Tibial nerve (tissue), 4 donors: ENCODE measurements at regions not wholly inside any gene's neighbourhood (a gene's known extent, or its start where the extent isn't known, plus 50 kb on each side); places are given as distances from the start of the nearest gene placed in this dataset.

Experiments
- DNase-seq, 2 donors: peaks; one replicate each; pipeline ENCODE4 v3.0.0-alpha.2; 2019; ENCODE audit warnings: low spot score in 2 of 2
- H3K27ac ChIP-seq, 4 donors: fragments of 200-600 bp; sonication (generic) in 3 of 4; one replicate each; pipeline ENCODE4 v1.5.1; 2017 to 2019; ENCODE audit warnings: mild to moderate bottlenecking in 1 of 4
- H3K27me3 ChIP-seq, 2 donors: fragments of 200-600 bp; sonication (generic) in 1 of 2; one replicate each; pipeline versions ENCODE4 v1.5.1 to v1.6.0; 2017 to 2019
- H3K36me3 ChIP-seq, 3 donors: fragments of 200-600 bp; sonication (generic); one replicate each; pipeline ENCODE4 v1.5.1; 2018 to 2019
- H3K4me1 ChIP-seq, 4 donors: fragments of 200-600 bp; sonication (generic) in 3 of 4; one replicate each; pipeline ENCODE4 v1.5.1; 2017 to 2019
- H3K4me3 ChIP-seq, 4 donors: fragments of 200-600 bp; sonication (generic) in 3 of 4; one replicate each; pipeline ENCODE4 v1.5.1; 2017 to 2019; ENCODE audit warnings: mild to moderate bottlenecking in 1 of 4, moderate library complexity in 1 of 4
- H3K9me3 ChIP-seq, 4 donors: fragments of 200-600 bp; sonication (generic) in 3 of 4; one replicate each; pipeline ENCODE4 v1.5.1; 2017 to 2019
- CTCF ChIP-seq, 5 experiments: fragments of 200-600 bp in 3 of 5; fragments of 450-650 bp in 2 of 5; sonication (generic) in 3 of 5; IDR thresholded peaks; one replicate each; pipeline ENCODE4 v1.5.1; 2016 to 2019; ENCODE audit warnings: antibody characterized with exemption in 5 of 5, mild to moderate bottlenecking in 3 of 5, moderate library complexity in 2 of 5
- EP300 ChIP-seq, 2 donors: sonication (generic); formaldehyde crosslinking; IDR thresholded peaks; one replicate each; pipeline ENCODE4 v1.6.1; 2017; ENCODE audit warnings: antibody characterized with exemption in 2 of 2, mild to moderate bottlenecking in 1 of 2
- POLR2A ChIP-seq, 2 donors: fragments of 450-650 bp; IDR thresholded peaks; one replicate each; pipeline ENCODE4 v1.6.1; 2017; ENCODE audit warnings: antibody characterized with exemption in 2 of 2, mild to moderate bottlenecking in 2 of 2, moderate library complexity in 2 of 2
- WGBS, 2 donors: methylation state at CpG; one replicate each; pipeline ENCODE4 v1.1.5; 2018; 5-methylcytosine and 5-hydroxymethylcytosine counted together

GRCh38 chr5:159855476-159856191 is 60.6 kb upstream of the ADRA1B start:
- Histone ChIP-seq H3K27me3 (no peaks in the 10 kb centered on the region), H3K4me3 (no peak overlapping the region), H3K9me3 (no peaks in the 10 kb centered on the region), H3K4me1 (no peaks in the 10 kb centered on the region), H3K27ac (no peak overlapping the region), H3K36me3 (no peaks in the 10 kb centered on the region)
- no peak for TF ChIP-seq CTCF (IDR thresholded peaks at IDR 0.05)
- no peak for TF ChIP-seq EP300 (IDR thresholded peaks at IDR 0.05)
- TF ChIP-seq POLR2A (IDR thresholded peaks at IDR 0.05) = no peak
- DNase-seq = no peak
- WGBS, 2 donors = 76 to 82% methylated on average over 5 of the region's 5 CpGs

GRCh38 chr5:159858871-159859270 is 57.4 kb upstream of the ADRA1B start:
- WGBS, 2 donors = 51 to 73% methylated on average over 2 of the region's 2 CpGs
- H3K27ac ChIP-seq = no peak overlapping the region
- H3K4me3 ChIP-seq = no peak overlapping the region
- TF ChIP-seq POLR2A (IDR thresholded peaks at IDR 0.05) = no peak
- no peak for TF ChIP-seq EP300 (IDR thresholded peaks at IDR 0.05)
- no peak for TF ChIP-seq CTCF (IDR thresholded peaks at IDR 0.05)
- no peaks in the 10 kb centered on the region for H3K9me3 ChIP-seq
- DNase-seq = no peak
- no peaks in the 10 kb centered on the region for H3K27me3 ChIP-seq
- no peaks in the 10 kb centered on the region for H3K4me1 ChIP-seq
- H3K36me3 ChIP-seq = no peaks in the 10 kb centered on the region

GRCh38 chr5:159861086-159861485 is 55.2 kb upstream of the ADRA1B start:
- H3K4me3 ChIP-seq = no peak overlapping the region
- H3K36me3 ChIP-seq = no peaks in the 10 kb centered on the region
- no peaks in the 10 kb centered on the region for H3K9me3 ChIP-seq
- 50 to 60% methylated on average over 3 of the region's 3 CpGs for WGBS, 2 donors
- H3K27ac ChIP-seq = no peak overlapping the region
- TF ChIP-seq CTCF (IDR thresholded peaks at IDR 0.05) (no peak), POLR2A (IDR thresholded peaks at IDR 0.05) (no peak), EP300 (IDR thresholded peaks at IDR 0.05) (no peak)
- DNase-seq = no peak
- no peaks in the 10 kb centered on the region for H3K27me3 ChIP-seq
- no peaks in the 10 kb centered on the region for H3K4me1 ChIP-seq

GRCh38 chr5:159864885-159865691 is 51.2 kb upstream of the ADRA1B start:
- Histone ChIP-seq H3K4me1 (no peaks in the 10 kb centered on the region), H3K4me3 (peak overlapping the region in 1 of 4 donors; percentile 12), H3K36me3 (no peaks in the 10 kb centered on the region), H3K27me3 (no peaks in the 10 kb centered on the region), H3K9me3 (no peaks in the 10 kb centered on the region), H3K27ac (no peak overlapping the region)
- TF ChIP-seq EP300 (IDR thresholded peaks at IDR 0.05) = peak in 1 of 2 donors; percentile 70
- TF ChIP-seq CTCF (IDR thresholded peaks at IDR 0.05) = no peak
- TF ChIP-seq POLR2A (IDR thresholded peaks at IDR 0.05) = no peak
- peak in 1 of 2 donors; percentile 15 for DNase-seq
- WGBS, 2 donors = 51 to 56% methylated on average over 13 of the region's 13 CpGs

- TF ChIP-seq POLR2A (IDR thresholded peaks at IDR 0.05) (no peak), EP300 (IDR thresholded peaks at IDR 0.05) (no peak), CTCF (IDR thresholded peaks at IDR 0.05) (no peak)
- Histone ChIP-seq H3K4me1 (no peaks in the 10 kb centered on the region), H3K27ac (no peak overlapping the region), H3K4me3 (no peak overlapping the region), H3K27me3 (no peaks in the 10 kb centered on the region), H3K36me3 (no peaks in the 10 kb centered on the region), H3K9me3 (no peaks in the 10 kb centered on the region)
- no peak for DNase-seq
- WGBS, 2 donors = 90% methylated on average over 5 of the region's 5 CpGs
Measured at GRCh38 chr5:159866093-159866492, 50.2 kb upstream of the ADRA1B start.
